ENCODE measurements at regions not wholly inside any gene's neighbourhood (a gene's known extent, or its start where the extent isn't known, plus 50 kb on each side); places are given as distances from the start of the nearest gene placed in this dataset.

GRCh38 chr2:139209586-139209985 lies 429.4 kb upstream of the NXPH2 start:
- Histone ChIP-seq H3K4me3 (ENCODE audit: low read depth, low read length) (no peak overlapping the region), H3K9me3 (ENCODE audit: control insufficient read depth, insufficient read depth, low read length) (peaks cover 11% of the 10 kb centered on the region), H3K27me3 (ENCODE audit: control insufficient read depth, insufficient read depth, low read length) (no peaks in the 10 kb centered on the region), H3K27ac (ENCODE audit: low read depth, low read length) (no peak overlapping the region)
- DNase-seq (ENCODE audit: low read depth, low spot score) = no peak
- CTCF ChIA-PET = interaction anchor here (1.2 kb wide), 1 partner anchor 14 kb away, joined by 3 read pairs; no protein-coding TSS in a partner anchor
- POLR2A ChIA-PET = no interaction called here
- TF ChIP-seq CTCF (IDR thresholded peaks at IDR 0.05; ENCODE audit: low read depth, low read length) = no peak

- no peak for TF ChIP-seq CTCF (IDR thresholded peaks at IDR 0.05; ENCODE audit: low read depth, low read length)
- H3K27ac ChIP-seq (ENCODE audit: low read depth, low read length) = no peak overlapping the region
- H3K27me3 ChIP-seq (ENCODE audit: control insufficient read depth, insufficient read depth, low read length) = no peaks in the 10 kb centered on the region
- CTCF ChIA-PET = no interaction called here
- POLR2A ChIA-PET = no interaction called here
- H3K9me3 ChIP-seq (ENCODE audit: control insufficient read depth, insufficient read depth, low read length) = no peaks in the 10 kb centered on the region
- no peak for DNase-seq (ENCODE audit: low read depth, low spot score)
- H3K4me3 ChIP-seq (ENCODE audit: low read depth, low read length) = no peak overlapping the region
Observed at GRCh38 chr2:139201516-139201915, 421.3 kb upstream of the NXPH2 start.

- TF ChIP-seq CTCF (IDR thresholded peaks at IDR 0.05; ENCODE audit: low read depth, low read length) = no peak
- no peak overlapping the region for H3K27ac ChIP-seq (ENCODE audit: low read depth, low read length)
- no peaks in the 10 kb centered on the region for H3K27me3 ChIP-seq (ENCODE audit: control insufficient read depth, insufficient read depth, low read length)
- no peak overlapping the region for H3K4me3 ChIP-seq (ENCODE audit: low read depth, low read length)
- DNase-seq (ENCODE audit: low read depth, low spot score) = no peak
- POLR2A ChIA-PET = no interaction called here
- H3K9me3 ChIP-seq (ENCODE audit: control insufficient read depth, insufficient read depth, low read length) = no peaks in the 10 kb centered on the region
- CTCF ChIA-PET = no interaction called here
Observed at GRCh38 chr2:139196754-139197153, 416.6 kb upstream of the NXPH2 start.

- POLR2A ChIA-PET = no interaction called here
Observed at GRCh38 chr2:139194546-139194945, 414.4 kb upstream of the NXPH2 start.

GRCh38 chr2:139177041-139177440 lies 396.9 kb upstream of the NXPH2 start:
- Histone ChIP-seq H3K9me3 (ENCODE audit: control insufficient read depth, insufficient read depth, low read length) (peaks cover 13% of the 10 kb centered on the region), H3K27me3 (ENCODE audit: control insufficient read depth, insufficient read depth, low read length) (no peaks in the 10 kb centered on the region), H3K27ac (ENCODE audit: low read depth, low read length) (no peak overlapping the region), H3K4me3 (ENCODE audit: low read depth, low read length) (no peak overlapping the region)
- ChIA-PET CTCF (no interaction called here), POLR2A (no interaction called here)
- no peak for TF ChIP-seq CTCF (IDR thresholded peaks at IDR 0.05; ENCODE audit: low read depth, low read length)
- DNase-seq (ENCODE audit: low read depth, low spot score) = no peak

More at GRCh38 chr2:139194546-139194945, 414.4 kb upstream of the NXPH2 start:
- TF ChIP-seq CTCF (IDR thresholded peaks at IDR 0.05; ENCODE audit: low read depth, low read length) = no peak
- CTCF ChIA-PET = no interaction called here
- Histone ChIP-seq H3K27me3 (ENCODE audit: control insufficient read depth, insufficient read depth, low read length) (no peaks in the 10 kb centered on the region), H3K4me3 (ENCODE audit: low read depth, low read length) (no peak overlapping the region), H3K27ac (ENCODE audit: low read depth, low read length) (no peak overlapping the region), H3K9me3 (ENCODE audit: control insufficient read depth, insufficient read depth, low read length) (no peaks in the 10 kb centered on the region)
- DNase-seq (ENCODE audit: low read depth, low spot score) = no peak
